ENCODE measurements at regions not wholly inside any gene's neighbourhood (a gene's known extent, or its start where the extent isn't known, plus 50 kb on each side); places are given as distances from the start of the nearest gene placed in this dataset.

DNA sequence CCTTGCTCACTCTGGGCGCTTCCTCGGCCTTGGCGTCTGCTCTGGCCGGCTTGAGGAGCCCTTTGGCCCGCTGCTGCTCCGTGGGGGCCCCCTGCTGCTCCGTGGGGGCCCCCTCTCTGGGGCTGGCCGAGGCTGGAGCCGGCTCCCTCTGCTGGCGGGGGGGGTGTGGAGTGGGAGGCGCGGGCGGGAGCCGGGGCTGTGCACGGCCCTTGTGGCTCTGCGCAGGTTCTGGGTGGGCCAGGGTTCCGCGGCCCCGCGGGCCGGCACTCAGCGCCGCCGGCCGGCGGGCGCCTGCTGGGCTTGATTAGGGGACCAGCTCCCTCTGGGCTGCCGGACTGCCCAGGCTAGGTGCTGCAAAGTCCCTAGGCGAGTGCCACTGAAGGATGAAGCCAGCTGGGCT is 436.2 kb downstream of the SLITRK6 start:
- TF ChIP-seq, protein P1, sequence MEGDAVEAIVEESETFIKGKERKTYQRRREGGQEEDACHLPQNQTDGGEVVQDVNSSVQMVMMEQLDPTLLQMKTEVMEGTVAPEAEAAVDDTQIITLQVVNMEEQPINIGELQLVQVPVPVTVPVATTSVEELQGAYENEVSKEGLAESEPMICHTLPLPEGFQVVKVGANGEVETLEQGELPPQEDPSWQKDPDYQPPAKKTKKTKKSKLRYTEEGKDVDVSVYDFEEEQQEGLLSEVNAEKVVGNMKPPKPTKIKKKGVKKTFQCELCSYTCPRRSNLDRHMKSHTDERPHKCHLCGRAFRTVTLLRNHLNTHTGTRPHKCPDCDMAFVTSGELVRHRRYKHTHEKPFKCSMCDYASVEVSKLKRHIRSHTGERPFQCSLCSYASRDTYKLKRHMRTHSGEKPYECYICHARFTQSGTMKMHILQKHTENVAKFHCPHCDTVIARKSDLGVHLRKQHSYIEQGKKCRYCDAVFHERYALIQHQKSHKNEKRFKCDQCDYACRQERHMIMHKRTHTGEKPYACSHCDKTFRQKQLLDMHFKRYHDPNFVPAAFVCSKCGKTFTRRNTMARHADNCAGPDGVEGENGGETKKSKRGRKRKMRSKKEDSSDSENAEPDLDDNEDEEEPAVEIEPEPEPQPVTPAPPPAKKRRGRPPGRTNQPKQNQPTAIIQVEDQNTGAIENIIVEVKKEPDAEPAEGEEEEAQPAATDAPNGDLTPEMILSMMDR (conservative IDR thresholded peaks at IDR 0.05 in 1 of 2, IDR thresholded peaks at IDR 0.05 in 1 of 2; ENCODE audit: low read depth in 1 of 2, low read length in 2 of 2): no peak
- no peak for TF ChIP-seq EZH2 (IDR thresholded peaks at IDR 0.05; ENCODE audit: low read length, missing control alignments)
